RWPE1 (cell line): ENCODE measurements at regions not wholly inside any gene's neighbourhood (a gene's known extent, or its start where the extent isn't known, plus 50 kb on each side); places are given as distances from the start of the nearest gene placed in this dataset.

Source experiments
- CTCF ChIA-PET: fragments of 350-600 bp; sonication (Branson Sonifier 250); formaldehyde crosslinking; extraction: SDS; loops from one replicate; lab custom pipeline; 2021; lab: Yijun Ruan, JAX
- POLR2A ChIA-PET: fragments of 400-600 bp; formaldehyde crosslinking; extraction: SDS; loops from one replicate; lab custom pipeline; 2020; ENCODE audit warnings: antibody characterized with exemption; ENCODE audit not compliant: low non-redundant PET; lab: Yijun Ruan, JAX
- DNase-seq: peaks from one replicate; pipeline ENCODE4 v3.0.0; 2012; ENCODE audit warnings: low spot score
- H3K27ac ChIP-seq: fragments of 450-650 bp; 2 replicates; pipeline ENCODE4 v1.5.1; 2017
- TF ChIP-seq, protein P1 (sequence below): fragments of 450-650 bp; conservative IDR thresholded peaks from 2 replicates; pipeline ENCODE4 v1.5.1; 2017; ENCODE audit warnings: low read depth, mild to moderate bottlenecking

DNA sequence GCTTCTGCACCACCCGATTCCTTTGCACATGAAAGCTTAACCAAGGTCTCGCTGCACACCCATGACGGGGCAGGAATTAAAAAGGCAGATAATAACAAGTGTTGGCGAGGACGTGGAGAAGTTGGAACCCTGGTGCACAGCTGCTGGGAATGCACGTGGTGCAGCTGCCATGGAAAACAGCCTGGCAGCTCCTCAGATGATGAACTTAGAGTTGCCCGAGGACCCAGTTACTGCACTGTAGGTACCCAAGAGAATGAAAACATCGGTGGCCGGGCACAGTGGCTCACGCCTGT is 211.6 kb upstream of the CIBAR2 start:
- ChIA-PET CTCF (no interaction called here), POLR2A (no interaction called here)
- no peak overlapping the region for H3K27ac ChIP-seq
- DNase-seq: no peak
- TF ChIP-seq, protein P1, sequence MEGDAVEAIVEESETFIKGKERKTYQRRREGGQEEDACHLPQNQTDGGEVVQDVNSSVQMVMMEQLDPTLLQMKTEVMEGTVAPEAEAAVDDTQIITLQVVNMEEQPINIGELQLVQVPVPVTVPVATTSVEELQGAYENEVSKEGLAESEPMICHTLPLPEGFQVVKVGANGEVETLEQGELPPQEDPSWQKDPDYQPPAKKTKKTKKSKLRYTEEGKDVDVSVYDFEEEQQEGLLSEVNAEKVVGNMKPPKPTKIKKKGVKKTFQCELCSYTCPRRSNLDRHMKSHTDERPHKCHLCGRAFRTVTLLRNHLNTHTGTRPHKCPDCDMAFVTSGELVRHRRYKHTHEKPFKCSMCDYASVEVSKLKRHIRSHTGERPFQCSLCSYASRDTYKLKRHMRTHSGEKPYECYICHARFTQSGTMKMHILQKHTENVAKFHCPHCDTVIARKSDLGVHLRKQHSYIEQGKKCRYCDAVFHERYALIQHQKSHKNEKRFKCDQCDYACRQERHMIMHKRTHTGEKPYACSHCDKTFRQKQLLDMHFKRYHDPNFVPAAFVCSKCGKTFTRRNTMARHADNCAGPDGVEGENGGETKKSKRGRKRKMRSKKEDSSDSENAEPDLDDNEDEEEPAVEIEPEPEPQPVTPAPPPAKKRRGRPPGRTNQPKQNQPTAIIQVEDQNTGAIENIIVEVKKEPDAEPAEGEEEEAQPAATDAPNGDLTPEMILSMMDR: no peak

DNA sequence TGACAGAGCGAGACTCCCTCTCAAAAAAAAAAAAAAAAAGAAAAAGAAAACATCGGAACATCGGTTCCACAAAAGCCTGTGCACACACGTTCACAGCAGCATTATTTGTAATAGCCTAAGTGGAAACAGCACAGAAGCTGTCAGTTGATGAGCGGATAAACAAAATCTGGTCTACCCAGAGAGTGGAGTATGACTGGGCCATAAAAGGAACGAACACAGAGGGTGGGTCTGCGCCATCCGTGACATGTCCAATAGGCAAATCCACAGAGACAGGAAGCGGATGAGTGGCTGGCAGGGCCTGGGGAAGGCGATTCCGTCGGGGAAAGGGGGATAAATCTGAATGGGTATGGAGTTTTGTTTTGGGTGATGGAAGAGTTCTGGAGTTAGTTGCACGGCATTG is 212.2 kb upstream of the CIBAR2 start:
- no peak for DNase-seq
- no peak overlapping the region for H3K27ac ChIP-seq
- TF ChIP-seq, protein P1: no peak
- CTCF ChIA-PET: no interaction called here
- POLR2A ChIA-PET: no interaction called here

DNA sequence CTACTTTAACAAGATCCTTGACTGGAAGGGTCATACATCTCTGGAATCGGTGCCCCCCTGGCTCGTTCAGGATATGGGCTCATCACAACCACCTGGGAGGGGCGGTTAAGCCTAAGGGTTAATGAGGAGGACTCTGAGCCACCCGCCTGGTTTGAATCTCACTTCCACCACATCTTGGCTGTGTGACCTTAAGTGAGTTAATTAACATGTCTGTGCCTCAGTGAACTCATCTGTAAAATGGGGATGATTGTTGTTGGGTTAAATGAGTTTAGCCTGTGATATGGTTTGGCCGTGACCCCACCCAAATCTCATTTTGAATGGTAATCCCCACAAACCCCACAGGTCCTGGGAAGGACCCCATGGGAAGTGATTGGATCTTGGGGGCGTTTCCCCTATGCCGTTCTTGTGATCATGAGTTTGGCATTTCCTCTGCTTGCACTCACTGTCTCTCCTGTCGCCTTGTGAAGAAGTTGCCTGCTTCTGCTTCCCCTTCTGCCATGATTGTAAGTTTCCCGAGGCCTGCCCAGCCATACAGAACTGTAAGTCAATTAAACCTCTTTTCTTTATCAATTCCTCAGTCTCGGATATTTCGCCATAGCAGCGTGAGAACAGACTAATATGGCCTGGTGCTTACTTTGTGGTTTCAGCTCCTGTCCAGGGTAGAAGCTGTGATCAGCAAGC is 214.0 kb upstream of the CIBAR2 start:
- POLR2A ChIA-PET: no interaction called here
- TF ChIP-seq, protein P1: no peak
- CTCF ChIA-PET: interaction anchor here (0.6 kb wide), 1 partner anchor 17 kb away, joined by 4 read pairs; no protein-coding TSS in a partner anchor
- no peak for DNase-seq
- no peak overlapping the region for H3K27ac ChIP-seq

DNA sequence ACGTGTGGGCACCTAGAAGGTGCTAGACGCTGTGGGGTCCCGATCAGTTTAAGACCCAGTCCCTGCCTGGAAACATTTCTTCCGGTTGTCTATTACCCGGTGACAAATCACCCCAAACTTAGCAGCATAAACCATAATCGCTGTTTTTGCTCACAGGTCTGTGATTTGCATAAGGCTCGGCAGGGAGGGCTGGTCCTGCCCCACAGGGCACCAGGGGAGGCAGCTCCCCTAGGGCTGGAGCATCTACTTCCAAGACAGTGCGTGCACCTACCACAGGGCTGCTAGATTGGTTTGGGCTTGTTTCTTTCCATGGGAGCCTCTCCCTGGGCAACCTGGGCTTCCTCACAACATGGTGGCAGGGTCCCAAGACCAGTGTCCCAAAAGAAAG is 214.5 kb upstream of the CIBAR2 start:
- H3K27ac ChIP-seq: no peak overlapping the region
- CTCF ChIA-PET: interaction anchor here (0.6 kb wide), 1 partner anchor 17 kb away, joined by 4 read pairs; no protein-coding TSS in a partner anchor

DNA sequence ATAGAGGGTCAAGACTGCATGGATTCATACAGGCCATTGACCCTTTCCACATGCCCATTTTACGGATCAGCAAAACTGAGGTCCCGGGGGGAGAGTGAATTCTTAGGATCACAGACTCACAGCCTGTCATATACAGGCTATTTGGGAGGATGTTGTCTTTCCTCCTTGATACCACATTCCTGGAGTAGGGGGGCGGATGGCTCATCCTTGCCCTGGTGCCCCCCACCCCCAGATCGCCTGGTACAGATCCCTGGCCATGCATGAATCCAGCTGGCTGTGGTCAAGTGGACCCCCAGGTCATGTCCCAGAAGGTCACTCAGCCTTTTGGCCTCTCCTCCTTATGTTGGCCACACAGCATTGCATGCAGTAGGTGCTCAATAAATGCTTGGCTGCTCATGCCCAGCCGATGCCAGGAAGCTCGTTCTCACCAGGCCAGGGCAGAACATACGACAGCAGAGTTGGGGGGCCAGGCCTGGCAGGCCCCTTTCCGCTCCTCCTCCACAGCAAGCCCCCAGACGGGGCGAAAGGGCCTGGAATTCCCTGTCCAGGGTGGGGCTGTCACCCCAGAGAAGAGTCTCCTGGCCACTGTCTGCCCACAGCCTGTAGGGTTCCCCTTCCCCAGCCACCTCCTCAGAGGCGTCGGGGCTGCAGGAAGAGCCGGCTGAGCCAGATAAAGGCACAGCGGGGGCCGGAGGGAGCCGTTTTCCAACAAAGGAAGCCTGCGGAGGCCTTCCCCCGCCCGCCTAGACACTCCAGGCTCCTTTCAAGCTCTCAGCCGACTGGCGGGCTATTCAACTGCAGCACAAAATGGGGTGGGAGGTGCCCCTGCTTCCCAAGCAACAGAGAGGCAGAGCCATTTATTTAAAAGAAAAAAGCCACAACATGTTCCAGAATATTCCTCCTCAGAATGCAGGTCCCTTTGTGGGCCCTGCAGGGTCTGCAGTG is 215.7 kb upstream of the CIBAR2 start:
- H3K27ac ChIP-seq: no peak overlapping the region
- TF ChIP-seq, protein P1: no peak
- ChIA-PET POLR2A (no interaction called here), CTCF (interaction anchor here (0.6 kb wide), 1 partner anchor 229 kb away, joined by 4 read pairs; no protein-coding TSS in a partner anchor)
- no peak for DNase-seq

More for the DNA sequence above, 214.5 kb upstream of the CIBAR2 start:
- TF ChIP-seq, protein P1: no peak
- no peak for DNase-seq
- POLR2A ChIA-PET: no interaction called here

DNA sequence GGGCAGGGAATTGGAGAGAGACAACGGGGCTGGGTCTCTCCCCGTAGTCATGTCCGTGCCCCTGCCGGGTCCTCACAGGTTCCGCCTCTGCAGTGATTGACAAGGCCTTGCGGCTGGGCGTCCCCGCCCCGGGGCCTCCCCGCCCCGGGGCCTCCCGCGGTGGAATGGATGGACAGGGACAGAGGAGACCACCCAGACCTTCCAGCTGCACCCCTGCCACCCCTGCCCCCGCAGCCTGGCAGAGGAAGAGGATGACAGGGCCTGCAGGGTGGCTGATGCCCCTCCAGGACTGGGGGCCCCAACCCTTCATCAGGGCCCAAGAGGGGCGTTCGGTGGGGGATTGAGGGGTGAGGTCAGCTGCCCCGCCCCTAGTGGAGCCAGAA is 216.4 kb upstream of the CIBAR2 start:
- DNase-seq: no peak
- POLR2A ChIA-PET: no interaction called here
- no peak overlapping the region for H3K27ac ChIP-seq
- CTCF ChIA-PET: interaction anchor here (0.7 kb wide), 1 partner anchor 137 kb away, joined by 4 read pairs; no protein-coding TSS in a partner anchor
- TF ChIP-seq, protein P1: no peak
